Activated CD8-positive, alpha-beta memory T cell treated with anti-CD3 and anti-CD28 coated beads for 36 hours (primary cell): ENCODE measurements at regions not wholly inside any gene's neighbourhood (a gene's known extent, or its start where the extent isn't known, plus 50 kb on each side); places are given as distances from the start of the nearest gene placed in this dataset.
"Not testable (repeated sequence)": the region's sequence is repeated elsewhere in the genome, so short reads cannot be mapped to it uniquely, and the experiment has no call there.

ENCODE experiments used
- CTCF ChIA-PET: fragments of 350-600 bp; sonication (Branson Sonifier 250); formaldehyde crosslinking; loops from one replicate; lab custom pipeline; 2021; ENCODE audit warnings: antibody characterized with exemption; lab: Charles Lee
- POLR2A ChIA-PET: fragments of 350-600 bp; sonication (Branson Sonifier 250); formaldehyde crosslinking; loops from one replicate; lab custom pipeline; 2021; ENCODE audit warnings: antibody characterized with exemption; lab: Charles Lee

DNA sequence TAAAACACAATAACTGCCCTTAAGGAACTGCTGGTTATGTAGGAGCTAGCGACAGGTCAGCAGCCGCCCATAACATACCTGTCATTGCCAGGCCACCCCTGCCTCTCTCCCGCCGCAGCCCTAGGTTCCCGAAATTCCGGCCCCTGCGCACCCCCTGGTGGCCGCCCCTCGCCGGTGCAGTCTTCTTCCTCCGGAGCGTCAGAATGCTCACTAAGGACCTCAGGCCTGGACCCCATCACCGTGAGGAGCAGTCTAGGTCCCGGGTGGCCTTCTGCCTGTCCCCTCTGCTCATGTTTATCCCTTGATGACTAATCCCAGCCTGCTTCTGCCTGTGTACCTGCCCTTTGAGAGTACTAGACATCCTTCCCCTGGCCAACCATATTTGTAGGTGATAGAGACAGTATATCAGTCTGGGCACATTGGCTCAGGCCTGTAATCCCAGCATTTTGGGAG, 115.7 kb upstream of the SLC1A4 start:
- ChIA-PET CTCF (interaction anchor here (1.0 to 1.9 kb wide), 8 partner anchors 10 to 351 kb away, joined by 3 to 7 read pairs (median 4); no protein-coding TSS in a partner anchor), POLR2A (no interaction called here)

DNA sequence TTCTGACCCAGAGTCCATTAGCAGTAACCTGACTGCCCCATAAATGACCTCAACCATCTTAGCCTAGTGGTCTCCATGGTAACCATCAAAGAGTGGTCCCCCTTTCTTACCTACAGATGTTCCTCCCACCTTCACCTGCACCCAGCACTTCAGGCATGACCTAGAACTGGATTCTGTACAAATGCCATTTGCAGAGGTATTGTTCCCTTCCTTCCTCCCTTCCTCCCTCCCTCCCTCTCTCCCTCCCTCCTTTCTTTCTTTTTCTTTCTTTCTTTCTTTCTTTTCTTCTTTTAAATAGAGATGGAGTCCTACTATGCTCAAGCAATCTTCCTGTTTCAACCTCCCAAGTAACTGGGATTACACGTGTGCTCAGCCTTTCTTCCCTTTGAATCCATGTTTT, 114.6 kb upstream of the SLC1A4 start:
- CTCF ChIA-PET: interaction anchor here (1.9 kb wide), 1 partner anchor 219 kb away, joined by 4 read pairs; no protein-coding TSS in a partner anchor

DNA sequence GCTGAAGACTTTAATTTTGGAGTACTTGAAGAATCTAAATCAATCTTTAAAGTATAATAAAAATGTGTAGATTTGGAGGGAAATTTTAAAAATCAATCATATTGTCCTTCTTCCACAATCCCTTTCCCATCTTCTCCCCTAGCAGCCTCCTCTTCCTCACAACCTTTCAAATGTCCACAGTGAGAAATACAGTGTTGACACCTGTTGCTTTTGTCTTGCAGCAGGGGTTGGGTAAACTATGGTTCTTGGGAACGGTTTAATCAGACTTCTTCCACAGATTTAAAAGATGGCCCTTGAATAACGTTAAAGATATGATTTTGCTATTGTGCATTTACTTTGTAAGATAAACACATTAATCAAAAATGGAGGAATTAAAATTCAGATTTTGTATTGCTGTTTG, 113.8 kb upstream of the SLC1A4 start:
- ChIA-PET POLR2A (no interaction called here), CTCF (no interaction called here)

More for the DNA sequence above, 114.6 kb upstream of the SLC1A4 start:
- POLR2A ChIA-PET: no interaction called here

DNA sequence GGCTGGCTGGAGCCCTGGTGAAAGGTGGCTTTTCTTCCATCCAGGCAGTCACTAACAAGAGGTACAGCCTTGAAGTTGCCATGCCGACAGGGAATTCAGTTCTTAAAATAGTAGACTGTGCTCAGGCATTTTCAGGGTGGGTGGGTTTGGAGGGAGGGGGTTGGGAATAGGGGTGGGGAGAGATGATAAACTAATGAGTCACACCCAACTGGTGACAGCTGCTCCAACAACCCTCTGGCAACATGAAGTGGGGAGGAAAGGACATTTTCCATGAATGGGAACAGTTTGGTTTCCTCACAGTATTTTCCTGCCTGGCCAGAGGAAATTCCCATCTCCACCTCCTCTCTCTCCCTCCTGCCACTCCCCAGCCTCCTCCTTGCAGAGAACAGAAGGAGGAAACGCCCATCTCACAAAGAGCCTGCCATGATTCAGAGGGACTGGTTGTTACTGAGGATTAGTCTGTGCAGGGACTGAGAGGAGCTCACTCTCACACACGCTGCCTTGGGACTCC, 113.0 kb upstream of the SLC1A4 start:
- ChIA-PET POLR2A (no interaction called here), CTCF (interaction anchor here (1.7 kb wide), 1 partner anchor 290 kb away, joined by 3 read pairs; no protein-coding TSS in a partner anchor)

DNA sequence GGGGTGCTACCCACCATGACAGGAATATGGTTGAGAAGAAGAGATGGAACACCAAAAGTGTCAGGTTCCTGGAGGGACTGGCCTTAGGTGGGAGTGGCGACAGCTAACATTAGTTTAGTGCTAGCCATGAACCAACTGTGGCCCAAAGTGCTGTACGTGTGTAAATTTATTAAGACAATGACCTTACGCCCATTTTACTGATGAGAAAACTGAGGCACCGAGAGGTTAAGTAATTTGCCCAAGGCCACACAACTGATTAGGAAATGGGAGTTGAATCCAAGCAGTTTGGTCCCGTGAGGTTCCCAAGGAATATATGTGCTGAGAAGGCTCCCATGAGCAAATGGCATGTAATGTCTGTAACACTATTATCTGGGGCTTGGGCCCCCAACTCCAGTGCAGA, 109.5 kb upstream of the SLC1A4 start:
- POLR2A ChIA-PET: no interaction called here
- CTCF ChIA-PET: interaction anchor here (1.5 kb wide), 1 partner anchor 548 kb away, joined by 4 read pairs; no protein-coding TSS in a partner anchor

DNA sequence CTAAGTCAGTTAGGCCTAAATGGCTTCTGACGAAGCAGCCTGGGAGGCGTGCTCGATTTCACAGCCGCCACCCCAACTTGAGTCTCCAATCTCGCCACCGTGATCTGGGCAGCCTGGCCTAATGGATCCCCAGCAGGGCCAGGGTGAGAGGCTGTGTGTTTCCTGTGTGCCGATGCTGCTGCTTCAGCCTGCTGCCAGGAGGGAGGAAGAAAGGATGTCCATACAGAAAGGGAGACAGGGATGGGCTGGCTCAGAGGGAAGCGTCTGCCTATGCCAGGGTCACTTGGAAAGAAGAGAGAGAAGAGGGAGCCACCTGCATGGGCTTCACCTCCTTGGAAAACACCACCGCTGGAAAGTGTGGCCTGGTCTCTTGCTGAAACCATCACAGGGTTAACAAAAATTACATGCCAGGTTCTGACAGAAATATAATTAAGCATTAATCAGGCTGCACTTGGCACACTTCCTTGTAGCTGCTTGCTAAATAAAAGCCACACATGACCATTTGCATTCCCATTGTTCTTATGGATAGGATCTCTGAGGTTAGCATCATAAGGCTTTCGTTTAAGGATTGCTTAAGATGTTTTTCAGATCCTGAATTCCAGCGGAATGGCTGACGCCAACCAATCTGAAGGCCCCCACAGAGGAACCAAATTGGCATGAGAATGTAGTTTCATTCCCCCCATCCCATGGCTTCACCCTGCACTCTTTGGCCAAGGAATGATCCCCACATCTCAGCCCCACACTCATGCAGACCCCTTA, 108.8 kb upstream of the SLC1A4 start:
- ChIA-PET CTCF (no interaction called here), POLR2A (no interaction called here)

DNA sequence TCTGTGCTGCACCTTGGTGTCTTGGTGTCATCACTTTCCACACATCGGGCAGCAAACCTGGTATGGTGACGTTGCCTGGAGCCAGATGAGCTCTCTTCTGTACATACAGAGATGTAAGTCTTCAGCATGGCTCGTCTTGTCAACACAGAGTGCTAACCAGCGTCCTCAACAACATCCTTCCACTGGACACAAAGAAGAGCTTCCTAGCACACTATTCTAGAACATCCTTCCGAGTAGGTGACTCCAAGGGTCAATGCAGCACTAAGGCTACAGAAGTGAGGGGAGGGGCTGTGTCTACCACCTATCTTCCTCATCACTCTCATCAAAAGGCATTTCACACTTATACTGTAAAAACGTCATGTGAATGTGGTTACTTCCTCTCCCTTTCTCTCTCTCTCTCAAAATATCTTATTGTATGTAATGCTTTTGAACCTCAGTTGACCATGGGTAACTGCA, 108.1 kb upstream of the SLC1A4 start:
- POLR2A ChIA-PET: no interaction called here
- CTCF ChIA-PET: no interaction called here

DNA sequence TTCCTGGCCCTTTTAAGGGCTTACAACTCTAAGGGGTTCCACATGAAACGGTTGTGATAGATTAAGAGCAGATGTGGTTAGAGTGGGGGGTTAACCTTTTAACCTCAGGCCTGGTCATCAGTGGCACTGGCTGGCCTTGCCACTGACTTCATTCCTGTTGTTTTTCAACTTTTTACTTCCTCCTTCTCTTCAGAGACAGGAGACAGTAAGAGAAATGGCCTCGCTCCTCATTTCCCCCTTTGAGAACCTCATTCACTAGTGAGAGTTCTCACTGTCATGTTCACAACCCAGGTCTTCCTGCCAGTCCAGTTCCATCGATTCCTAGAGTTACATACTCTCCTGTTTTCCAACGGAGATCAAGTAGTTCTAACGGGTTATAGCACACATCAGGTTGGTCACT, 101.6 kb upstream of the SLC1A4 start:
- CTCF ChIA-PET: no interaction called here
- POLR2A ChIA-PET: no interaction called here

DNA sequence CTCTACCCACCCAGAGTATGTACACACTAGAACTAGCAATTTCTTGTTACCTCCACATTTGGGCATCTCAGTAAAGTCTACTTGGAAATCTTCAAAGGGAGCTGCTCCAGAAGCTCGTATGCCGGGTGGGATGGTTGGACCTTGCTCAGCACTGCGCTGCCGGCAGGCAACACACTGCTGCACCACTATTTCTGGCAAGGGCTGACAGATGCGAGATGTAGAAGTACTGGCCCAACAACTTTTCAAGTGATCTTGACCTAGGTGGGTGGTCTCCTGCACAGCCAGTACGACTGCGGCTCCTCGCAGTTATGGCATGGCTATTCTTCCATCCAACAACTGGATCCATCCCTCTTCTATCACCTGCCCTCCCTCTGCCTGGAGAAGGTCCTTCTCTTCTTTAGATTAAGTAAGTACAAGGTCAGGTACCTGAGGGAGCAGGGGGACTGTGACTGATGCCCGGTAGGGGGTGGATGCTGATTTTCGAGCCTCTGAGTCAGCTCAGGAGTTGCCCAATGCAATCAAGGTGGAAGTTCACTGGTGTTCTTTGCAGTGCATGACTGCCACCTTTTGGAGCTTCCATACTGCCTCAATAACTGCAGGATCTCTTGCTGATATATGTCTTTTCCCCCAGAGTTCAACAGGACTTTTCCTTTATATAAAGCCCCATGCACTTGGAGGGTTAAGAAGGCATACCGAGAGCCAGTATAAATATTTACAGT, 100.4 kb upstream of the SLC1A4 start:
- ChIA-PET POLR2A (no interaction called here), CTCF (no interaction called here)

DNA sequence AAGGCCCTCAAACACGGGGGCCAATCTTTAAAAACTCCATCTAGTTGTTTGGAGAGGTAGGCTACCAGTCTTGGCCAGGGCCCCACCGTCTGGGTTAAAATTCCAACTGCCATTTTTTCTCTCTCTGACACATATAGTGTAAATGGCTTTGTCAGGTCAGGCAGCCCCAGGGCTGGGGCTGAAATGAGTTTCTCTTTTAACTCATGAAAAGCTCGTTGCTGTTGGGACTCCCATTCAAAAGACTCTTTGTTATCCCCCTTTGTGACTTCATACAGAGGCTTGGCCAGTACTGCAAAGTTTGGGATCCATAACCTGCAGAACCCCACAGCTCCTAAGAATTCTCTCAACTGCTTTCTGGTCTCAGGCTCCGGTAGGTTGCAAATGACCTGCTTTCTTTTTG, 99.4 kb upstream of the SLC1A4 start:
- ChIA-PET POLR2A (no interaction called here), CTCF (no interaction called here)

DNA sequence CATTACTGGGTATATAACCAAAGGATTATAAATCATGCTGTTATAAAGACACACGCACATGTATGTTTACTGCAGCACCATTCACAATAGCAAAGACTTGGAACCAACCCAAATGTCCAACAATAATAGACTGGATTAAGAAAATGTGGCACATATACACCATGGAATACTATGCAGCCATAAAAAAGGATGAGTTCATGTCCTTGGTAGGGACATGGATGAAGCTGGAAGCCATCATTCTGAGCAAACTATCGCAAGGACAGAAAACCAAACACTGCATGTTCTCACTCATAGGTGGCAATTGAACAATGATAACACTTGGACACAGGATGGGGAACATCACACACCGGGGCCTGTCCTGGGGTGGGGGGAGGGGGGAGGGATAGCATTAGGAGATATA, 92.6 kb upstream of the SLC1A4 start:
- CTCF ChIA-PET, POLR2A ChIA-PET: not testable (repeated sequence)

DNA sequence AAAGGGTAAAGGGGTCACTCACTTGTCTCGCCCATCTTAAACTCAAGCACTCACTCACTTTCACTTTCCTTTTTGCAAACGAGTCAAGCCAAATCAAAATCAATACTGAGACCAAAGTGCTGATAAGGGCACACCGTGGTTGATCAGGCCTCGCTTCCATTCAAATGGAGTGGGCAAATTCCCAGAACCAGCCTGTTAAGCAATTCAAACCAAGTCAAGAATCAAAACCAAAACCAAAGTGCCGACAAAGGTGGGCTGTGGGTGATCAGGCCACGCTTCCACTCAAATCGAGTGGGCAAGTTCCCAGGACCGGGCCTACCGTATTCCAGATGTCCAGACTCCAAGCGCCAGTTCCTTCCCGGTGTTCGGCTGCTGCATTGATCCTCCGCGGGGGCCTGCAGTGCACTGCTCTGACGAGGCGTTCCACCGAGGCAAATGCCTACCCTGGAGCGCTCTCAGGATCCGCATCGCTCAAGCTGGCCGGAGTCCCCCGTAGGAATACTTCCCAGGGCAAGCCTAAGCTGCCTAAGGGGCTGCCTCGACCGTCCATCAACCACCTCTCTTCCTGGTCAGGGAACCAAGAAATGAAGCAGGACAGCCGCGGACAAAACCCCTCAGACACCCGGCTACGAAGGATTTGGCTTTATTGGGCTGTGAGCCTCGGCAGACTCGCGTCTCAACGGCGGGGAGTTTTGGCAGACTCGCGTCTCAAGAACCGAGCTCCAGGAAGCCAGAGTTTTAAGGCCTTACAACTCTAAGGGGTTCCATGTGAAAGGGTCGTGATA, 89.9 kb upstream of the SLC1A4 start:
- CTCF ChIA-PET: no interaction called here
- POLR2A ChIA-PET: no interaction called here

DNA sequence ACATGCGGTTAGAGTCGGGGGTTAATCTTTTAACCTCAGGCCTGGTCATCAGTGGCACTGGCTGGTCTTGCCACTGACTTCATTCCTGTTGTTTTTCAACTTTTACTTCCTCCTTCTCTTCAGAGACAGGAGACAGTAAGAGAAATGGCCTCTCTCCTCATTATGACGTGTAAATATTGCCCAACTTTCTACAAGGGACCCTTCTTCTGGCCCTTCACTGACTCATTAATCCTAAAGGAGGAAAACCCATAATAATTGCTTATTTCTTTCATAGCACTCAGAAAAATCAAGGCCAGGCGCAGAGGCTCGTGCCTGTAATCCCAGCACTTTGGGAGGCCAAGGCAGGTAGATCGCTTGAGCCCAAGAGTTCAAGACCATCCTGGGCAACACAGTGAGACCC, 89.3 kb upstream of the SLC1A4 start:
- POLR2A ChIA-PET, CTCF ChIA-PET: not testable (repeated sequence)

DNA sequence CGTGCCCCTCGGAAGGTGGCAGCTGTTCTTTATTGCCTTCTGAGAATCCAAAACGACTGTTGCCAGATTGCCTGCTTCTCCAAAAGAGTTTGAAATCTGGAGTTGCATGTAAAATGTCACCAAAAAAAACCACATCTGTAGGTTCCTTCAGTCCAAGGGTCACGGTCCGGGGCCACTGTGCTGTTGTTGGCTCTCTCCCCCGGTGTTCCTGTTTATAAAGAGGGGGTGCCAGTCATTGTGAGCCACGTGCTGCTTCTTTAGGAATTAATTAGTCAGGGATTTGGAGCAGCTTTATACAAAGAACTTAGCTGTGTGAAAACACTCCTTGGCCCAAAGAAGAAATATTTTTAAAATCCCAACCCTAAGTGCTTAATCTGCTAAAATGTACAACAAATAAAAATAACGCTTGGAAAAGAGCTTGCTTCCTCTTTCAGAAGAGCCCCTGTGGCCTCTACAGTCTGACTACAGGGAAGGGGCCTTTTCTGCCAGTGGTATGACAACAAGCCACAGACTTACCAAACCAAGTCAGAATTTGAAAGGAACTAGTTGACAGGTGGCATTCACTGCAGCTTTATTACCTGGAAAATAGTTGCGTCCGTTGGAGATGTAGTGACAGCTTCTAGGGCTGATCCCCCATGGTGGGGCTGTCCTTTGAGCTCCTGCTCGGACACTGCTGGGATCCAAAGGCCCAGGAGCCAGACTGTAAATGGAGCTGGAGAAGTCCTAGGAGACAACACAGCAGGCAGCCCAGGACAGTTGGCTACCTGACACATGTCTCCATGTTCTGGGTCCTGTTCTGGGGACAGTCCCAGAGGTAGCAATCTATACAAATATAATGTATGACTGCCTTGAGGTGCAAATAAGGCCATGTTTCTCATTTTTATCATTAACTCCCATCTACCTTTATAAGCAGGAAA, 84.5 kb upstream of the SLC1A4 start:
- ChIA-PET CTCF (no interaction called here), POLR2A (no interaction called here)

DNA sequence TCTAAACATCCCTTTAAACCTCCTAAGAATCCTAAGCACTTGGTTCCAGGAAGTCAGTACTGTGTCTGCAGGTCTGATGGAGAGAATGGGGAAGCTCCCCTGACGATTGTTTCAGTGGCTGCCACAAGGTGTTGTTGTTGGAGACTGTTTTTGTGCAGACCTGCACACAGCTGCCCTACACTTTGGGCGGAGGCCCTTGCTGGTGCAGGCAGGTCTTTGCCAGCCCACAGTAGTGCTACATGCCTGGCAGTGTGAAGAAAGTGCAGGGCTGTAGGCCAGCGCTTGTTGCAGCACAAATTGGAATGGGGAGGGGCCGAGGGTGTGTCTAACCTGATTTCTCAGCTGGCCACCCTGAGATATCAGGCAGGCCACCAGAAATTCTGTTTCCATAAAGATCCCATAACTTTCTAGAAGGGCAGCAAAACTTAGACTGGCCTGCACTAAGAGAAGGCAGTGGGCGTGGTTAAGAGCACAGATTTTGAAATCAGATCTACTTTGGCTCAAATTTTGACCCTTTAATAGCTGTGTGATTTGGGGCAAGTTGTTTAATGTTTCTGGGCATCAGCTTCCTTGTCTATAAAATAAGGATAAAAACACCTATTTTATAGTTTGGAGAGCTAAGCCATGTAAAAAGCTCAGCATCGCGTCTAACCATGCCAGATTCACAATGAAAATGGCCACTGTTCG, 83.7 kb upstream of the SLC1A4 start:
- ChIA-PET POLR2A (no interaction called here), CTCF (no interaction called here)

DNA sequence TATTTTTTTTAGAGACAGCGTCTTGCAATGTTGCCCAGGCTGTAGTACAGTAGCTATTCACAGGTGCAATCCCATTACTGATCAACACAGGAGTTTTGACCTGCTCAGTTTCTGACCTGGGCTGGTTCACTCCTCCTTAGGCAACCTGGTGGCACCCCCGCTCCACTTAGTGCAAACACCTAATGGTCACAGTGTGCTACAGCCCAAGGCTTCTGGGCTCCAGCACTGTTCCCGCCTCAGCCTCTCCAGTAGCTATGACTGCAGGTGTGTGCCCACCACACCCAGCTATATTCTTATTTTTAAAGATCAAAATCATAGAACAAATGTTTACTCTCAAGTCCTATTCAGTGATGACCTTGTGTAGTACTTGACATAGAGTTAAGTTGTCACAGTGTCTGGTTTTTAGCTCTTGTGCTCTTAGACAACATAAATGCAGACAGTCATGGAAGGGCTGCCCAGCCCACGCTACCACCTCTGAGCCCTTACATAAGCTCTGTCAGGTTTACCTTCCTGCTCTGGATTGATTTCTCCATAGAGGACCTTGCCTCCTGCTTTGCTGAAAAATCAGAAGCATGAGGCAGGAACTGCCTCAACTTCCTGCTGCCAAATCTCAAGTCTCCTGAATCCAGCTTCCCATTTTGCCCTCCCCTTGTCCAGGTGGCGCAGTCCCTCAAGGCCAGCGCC, 82.2 kb upstream of the SLC1A4 start:
- CTCF ChIA-PET: interaction anchor here (1.4 kb wide), 1 partner anchor 181 kb away, joined by 3 read pairs; no protein-coding TSS in a partner anchor
- POLR2A ChIA-PET: interaction anchor here (0.5 kb wide), 1 partner anchor 339 kb away, joined by 5 read pairs; no protein-coding TSS in a partner anchor

DNA sequence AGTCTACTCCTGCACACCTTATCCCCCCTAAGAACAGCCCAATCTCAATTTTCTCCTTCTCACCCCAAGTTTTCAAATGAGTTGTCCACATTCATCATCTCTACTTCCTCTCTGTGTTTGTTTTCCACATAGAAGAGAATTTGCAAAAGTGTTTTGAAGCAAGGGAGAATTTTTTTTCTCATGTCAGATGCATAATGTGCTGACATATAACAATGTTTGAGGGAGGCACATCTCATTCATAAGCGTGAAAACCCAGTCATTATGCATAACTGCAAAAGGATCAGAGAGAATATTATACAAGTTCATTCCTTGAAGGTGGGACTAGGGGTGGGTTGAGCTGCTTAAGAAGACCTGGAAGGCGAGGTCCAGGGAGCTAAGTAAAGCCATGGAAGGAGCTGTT, 80.8 kb upstream of the SLC1A4 start:
- ChIA-PET CTCF (interaction anchor here (0.9 to 1.1 kb wide), 2 partner anchors 9 to 279 kb away, joined by 3 to 4 read pairs; no protein-coding TSS in a partner anchor), POLR2A (no interaction called here)
